Sigmoid colon (tissue), 4 donors: ENCODE measurements at regions not wholly inside any gene's neighbourhood (a gene's known extent, or its start where the extent isn't known, plus 50 kb on each side); places are given as distances from the start of the nearest gene placed in this dataset.

ENCODE experiments used
- EP300 ChIP-seq, 4 donors: sonication (generic); formaldehyde crosslinking; IDR thresholded peaks; one replicate each; pipeline ENCODE4 v1.6.1; 2017; ENCODE audit warnings: antibody characterized with exemption in 4 of 4
- POLR2A ChIP-seq, 2 donors: fragments of 450-650 bp; IDR thresholded peaks; one replicate each; pipeline ENCODE4 v1.6.1; 2016; ENCODE audit warnings: antibody characterized with exemption in 2 of 2, mild to moderate bottlenecking in 2 of 2, moderate library complexity in 2 of 2
- POLR2AphosphoS5 ChIP-seq, 4 donors: sonication (generic); formaldehyde crosslinking; IDR thresholded peaks; one replicate each; pipeline ENCODE4 v1.6.1; 2017; ENCODE audit warnings: antibody characterized with exemption in 4 of 4
- TF ChIP-seq, protein P1 (sequence below), 4 experiments: fragments of 450-650 bp in 3 of 4; fragments of 200-600 bp in 1 of 4; IDR thresholded peaks; one replicate each; pipeline ENCODE4 v1.5.1; 2016 to 2019; ENCODE audit warnings: antibody characterized with exemption in 4 of 4, mild to moderate bottlenecking in 3 of 4, moderate library complexity in 2 of 4

- TF ChIP-seq, protein P1, sequence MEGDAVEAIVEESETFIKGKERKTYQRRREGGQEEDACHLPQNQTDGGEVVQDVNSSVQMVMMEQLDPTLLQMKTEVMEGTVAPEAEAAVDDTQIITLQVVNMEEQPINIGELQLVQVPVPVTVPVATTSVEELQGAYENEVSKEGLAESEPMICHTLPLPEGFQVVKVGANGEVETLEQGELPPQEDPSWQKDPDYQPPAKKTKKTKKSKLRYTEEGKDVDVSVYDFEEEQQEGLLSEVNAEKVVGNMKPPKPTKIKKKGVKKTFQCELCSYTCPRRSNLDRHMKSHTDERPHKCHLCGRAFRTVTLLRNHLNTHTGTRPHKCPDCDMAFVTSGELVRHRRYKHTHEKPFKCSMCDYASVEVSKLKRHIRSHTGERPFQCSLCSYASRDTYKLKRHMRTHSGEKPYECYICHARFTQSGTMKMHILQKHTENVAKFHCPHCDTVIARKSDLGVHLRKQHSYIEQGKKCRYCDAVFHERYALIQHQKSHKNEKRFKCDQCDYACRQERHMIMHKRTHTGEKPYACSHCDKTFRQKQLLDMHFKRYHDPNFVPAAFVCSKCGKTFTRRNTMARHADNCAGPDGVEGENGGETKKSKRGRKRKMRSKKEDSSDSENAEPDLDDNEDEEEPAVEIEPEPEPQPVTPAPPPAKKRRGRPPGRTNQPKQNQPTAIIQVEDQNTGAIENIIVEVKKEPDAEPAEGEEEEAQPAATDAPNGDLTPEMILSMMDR (IDR thresholded peaks at IDR 0.05) = no peak
- no peak for TF ChIP-seq EP300 (IDR thresholded peaks at IDR 0.05)
- TF ChIP-seq POLR2A (IDR thresholded peaks at IDR 0.05) = no peak
- no peak for TF ChIP-seq POLR2AphosphoS5 (IDR thresholded peaks at IDR 0.05)
These were observed 210.6 kb upstream of the HS3ST3A1 start for GRCh38 chr17:13812350-13812749.
